ENCODE measurements at regions not wholly inside any gene's neighbourhood (a gene's known extent, or its start where the extent isn't known, plus 50 kb on each side); places are given as distances from the start of the nearest gene placed in this dataset.

- TF ChIP-seq EP300 (IDR thresholded peaks at IDR 0.05; ENCODE audit: borderline replicate concordance) (no peak), NFIC (IDR thresholded peaks at IDR 0.05) (no peak), REST (IDR thresholded peaks at IDR 0.05; ENCODE audit: low read depth) (no peak), TAF1 (IDR thresholded peaks at IDR 0.05; ENCODE audit: low read depth) (no peak), TEAD4 (IDR thresholded peaks at IDR 0.05) (no peak), ZBTB7A (IDR thresholded peaks at IDR 0.05; ENCODE audit: low read depth) (no peak), CEBPB (IDR thresholded peaks at IDR 0.05) (no peak), USF1 (IDR thresholded peaks at IDR 0.05) (no peak), RAD21 (IDR thresholded peaks at IDR 0.05; ENCODE audit: low read depth) (no peak)
Measured at GRCh38 chr2:241990466-241990865, 120.9 kb downstream of the RTP5 start.

Measured in Ishikawa (cell line).